Vagina (tissue), 2 donors: ENCODE measurements at regions not wholly inside any gene's neighbourhood (a gene's known extent, or its start where the extent isn't known, plus 50 kb on each side); places are given as distances from the start of the nearest gene placed in this dataset.
"Not testable (repeated sequence)": the region's sequence is repeated elsewhere in the genome, so short reads cannot be mapped to it uniquely, and the experiment has no call there.

Experiments used
- DNase-seq, 2 donors: peaks; one replicate each; pipeline ENCODE4 v3.0.0-alpha.2; 2017; ENCODE audit errors: extremely low spot score in 2 of 2
- H3K27ac ChIP-seq: fragments of 200-600 bp; sonication (generic); one replicate; pipeline ENCODE4 v1.5.1; 2019
- H3K27me3 ChIP-seq: fragments of 200-600 bp; sonication (generic); one replicate; pipeline ENCODE4 v1.5.1; 2019
- H3K36me3 ChIP-seq, 2 donors: fragments of 200-600 bp; sonication (generic); one replicate each; pipeline ENCODE4 v1.5.1; 2017 to 2019
- H3K4me1 ChIP-seq: fragments of 200-600 bp; sonication (generic); one replicate; pipeline ENCODE4 v1.5.1; 2019
- H3K4me3 ChIP-seq, 2 donors: fragments of 200-600 bp; sonication (generic); 1 replicate in 1 of 2; 2 replicates in 1 of 2; pipeline ENCODE4 v1.5.1; 2016 to 2019
- H3K9me3 ChIP-seq: fragments of 200-600 bp; sonication (generic); one replicate; pipeline ENCODE4 v1.5.1; 2019
- CTCF ChIP-seq, 3 experiments: fragments of 450-650 bp in 2 of 3; fragments of 200-600 bp in 1 of 3; sonication (generic) in 1 of 3; IDR thresholded peaks; one replicate each; pipeline ENCODE4 v1.5.1; 2017 to 2019; ENCODE audit warnings: antibody characterized with exemption in 3 of 3, mild to moderate bottlenecking in 2 of 3, moderate library complexity in 2 of 3
- POLR2A ChIP-seq, 2 donors: fragments of 450-650 bp; IDR thresholded peaks; one replicate each; pipeline ENCODE4 v1.6.1; 2017; ENCODE audit warnings: antibody characterized with exemption in 2 of 2, mild to moderate bottlenecking in 2 of 2, moderate library complexity in 2 of 2
- POLR2AphosphoS5 ChIP-seq, 2 donors: sonication (generic); formaldehyde crosslinking; IDR thresholded peaks; one replicate each; pipeline ENCODE4 v1.9.0; 2017; ENCODE audit warnings: antibody characterized with exemption in 2 of 2, mild to moderate bottlenecking in 2 of 2, low read depth in 1 of 2; ENCODE audit not compliant: insufficient read depth in 1 of 2
- intact Hi-C: fragments of 100-400 bp; cut with DNase I; formaldehyde crosslinking; loops from one replicate; pipeline ENCODE4 v1.15.1; 2023

GRCh38 chr16:16973707-16974591, 496.8 kb downstream of the XYLT1 start:
- intact Hi-C loops: no loop called here
- no peaks in the 10 kb centered on the region for H3K27me3 ChIP-seq
- H3K36me3 ChIP-seq: no peaks in the 10 kb centered on the region
- no peak overlapping the region for H3K27ac ChIP-seq
- peaks cover 5% of the 10 kb centered on the region for H3K4me1 ChIP-seq
- DNase-seq: no peak
- H3K9me3 ChIP-seq: no peaks in the 10 kb centered on the region
- no peak overlapping the region for H3K4me3 ChIP-seq
- TF ChIP-seq POLR2AphosphoS5 (IDR thresholded peaks at IDR 0.05; ENCODE audit: insufficient read depth in 1 of 2, low read depth in 1 of 2) (no peak), CTCF (IDR thresholded peaks at IDR 0.05) (no peak), POLR2A (IDR thresholded peaks at IDR 0.05) (no peak)

- H3K4me1 ChIP-seq: no peaks in the 10 kb centered on the region
- no peak for DNase-seq
- no peaks in the 10 kb centered on the region for H3K36me3 ChIP-seq
- intact Hi-C loops: no loop called here
- H3K9me3 ChIP-seq: no peaks in the 10 kb centered on the region
- H3K27ac ChIP-seq: no peak overlapping the region
- TF ChIP-seq POLR2AphosphoS5 (IDR thresholded peaks at IDR 0.05; ENCODE audit: insufficient read depth in 1 of 2, low read depth in 1 of 2) (no peak), CTCF (IDR thresholded peaks at IDR 0.05) (no peak), POLR2A (IDR thresholded peaks at IDR 0.05) (no peak)
- no peak overlapping the region for H3K4me3 ChIP-seq
- no peaks in the 10 kb centered on the region for H3K27me3 ChIP-seq
Measured at GRCh38 chr16:16982614-16983013, 488.1 kb downstream of the XYLT1 start.

- H3K4me1 ChIP-seq: no peaks in the 10 kb centered on the region
- no peak for DNase-seq
- no peaks in the 10 kb centered on the region for H3K27me3 ChIP-seq
- H3K27ac ChIP-seq: no peak overlapping the region
- no peaks in the 10 kb centered on the region for H3K36me3 ChIP-seq
- no peak overlapping the region for H3K4me3 ChIP-seq
- TF ChIP-seq CTCF (IDR thresholded peaks at IDR 0.05): no peak
- no peak for TF ChIP-seq POLR2AphosphoS5 (IDR thresholded peaks at IDR 0.05; ENCODE audit: insufficient read depth in 1 of 2, low read depth in 1 of 2)
- TF ChIP-seq POLR2A (IDR thresholded peaks at IDR 0.05): no peak
- intact Hi-C loops: no loop called here
- no peaks in the 10 kb centered on the region for H3K9me3 ChIP-seq
Measured at GRCh38 chr16:16983582-16983981, 487.2 kb downstream of the XYLT1 start.

GRCh38 chr16:16984091-16984490, 486.7 kb downstream of the XYLT1 start:
- DNase-seq, H3K27me3 ChIP-seq, H3K4me1 ChIP-seq, H3K4me3 ChIP-seq, intact Hi-C loops, H3K9me3 ChIP-seq, H3K36me3 ChIP-seq, H3K27ac ChIP-seq: not testable (repeated sequence)

- TF ChIP-seq POLR2AphosphoS5 (IDR thresholded peaks at IDR 0.05; ENCODE audit: insufficient read depth in 1 of 2, low read depth in 1 of 2) (no peak), CTCF (IDR thresholded peaks at IDR 0.05) (no peak)
- intact Hi-C loops: no loop called here
- Histone ChIP-seq H3K27ac (no peak overlapping the region), H3K36me3 (no peaks in the 10 kb centered on the region), H3K27me3 (no peaks in the 10 kb centered on the region), H3K4me3 (no peak overlapping the region), H3K9me3 (no peaks in the 10 kb centered on the region), H3K4me1 (no peaks in the 10 kb centered on the region)
- no peak for DNase-seq
Measured at GRCh38 chr16:16985707-16986106, 485.1 kb downstream of the XYLT1 start.
